Neural cell (in vitro differentiated cells): ENCODE measurements at regions not wholly inside any gene's neighbourhood (a gene's known extent, or its start where the extent isn't known, plus 50 kb on each side); places are given as distances from the start of the nearest gene placed in this dataset.

Experiments used
- H2AFZ ChIP-seq: fragments of 200-600, 300-800 bp; sonication (generic), shearing (Covaris generic); 2 replicates; pipeline ENCODE4 v1.6.0; 2014; ENCODE audit warnings: low read depth, mild to moderate bottlenecking, antibody characterized with exemption, low read length, moderate library complexity
- H3F3A ChIP-seq: fragments of 200-600 bp; shearing (Covaris generic); 2 replicates; pipeline ENCODE4 v1.6.1; 2016; ENCODE audit warnings: mild to moderate bottlenecking, moderate library complexity, mixed read lengths, antibody characterized with exemption, low read length; ENCODE audit not compliant: insufficient read depth, poor library complexity, severe bottlenecking
- H3K27ac ChIP-seq: fragments of 200-600, 300-800 bp; sonication (generic), shearing (Covaris generic); 2 replicates; pipeline ENCODE4 v1.5.1; 2014; ENCODE audit warnings: mild to moderate bottlenecking, low read length, moderate library complexity
- H3K27me3 ChIP-seq: fragments of 300-800, 200-600 bp; sonication (generic), shearing (Covaris generic); 2 replicates; pipeline ENCODE4 v1.6.0; 2014; ENCODE audit warnings: mild to moderate bottlenecking, low read depth, low read length, moderate library complexity; ENCODE audit not compliant: insufficient read depth
- H3K36me3 ChIP-seq: fragments of 300-800, 200-600 bp; sonication (generic), shearing (Covaris generic); 2 replicates; pipeline ENCODE4 v1.5.1; 2014; ENCODE audit warnings: mild to moderate bottlenecking, antibody characterized with exemption, low read length, moderate library complexity; ENCODE audit not compliant: insufficient read depth
- H3K4me2 ChIP-seq: fragments of 300-800, 200-600 bp; sonication (generic), shearing (Covaris generic); 2 replicates; pipeline ENCODE4 v1.6.0; 2014; ENCODE audit warnings: mild to moderate bottlenecking, low read length
- H3K4me3 ChIP-seq: fragments of 300-800, 200-600 bp; sonication (generic), shearing (Covaris generic); 2 replicates; pipeline ENCODE4 v1.5.1; 2014; ENCODE audit warnings: mild to moderate bottlenecking, low read length, moderate library complexity
- H3K79me2 ChIP-seq: fragments of 200-600 bp; shearing (Covaris generic); replicated peaks from 2 replicates; pipeline ENCODE4 v1.6.0; 2014; ENCODE audit warnings: mild to moderate bottlenecking, low read length, moderate library complexity; ENCODE audit not compliant: insufficient read depth
- H3K9ac ChIP-seq: fragments of 300-800, 200-600 bp; sonication (generic), shearing (Covaris generic); 2 replicates; pipeline ENCODE4 v1.6.1; 2016; ENCODE audit warnings: mild to moderate bottlenecking, low read length, mixed read lengths
- H3K9me2 ChIP-seq: fragments of 200-600 bp; shearing (Covaris generic); 2 replicates; pipeline ENCODE4 v1.6.1; 2016; ENCODE audit warnings: mild to moderate bottlenecking, low read length, mixed read lengths; ENCODE audit not compliant: insufficient read depth
- H3K9me3 ChIP-seq: fragments of 200-600, 300-800 bp; sonication (generic), shearing (Covaris generic); 2 replicates; pipeline ENCODE4 v1.6.1; 2016; ENCODE audit warnings: mild to moderate bottlenecking, mixed run types, low read length, moderate library complexity, mixed read lengths
- H4K20me1 ChIP-seq: fragments of 200-600 bp; shearing (Covaris generic); 2 replicates; pipeline ENCODE4 v1.6.1; 2016; ENCODE audit warnings: mild to moderate bottlenecking, mixed run types; ENCODE audit not compliant: insufficient read depth
- EP300 ChIP-seq: fragments of 450-650 bp; conservative IDR thresholded peaks from 2 replicates; pipeline ENCODE4 v1.6.1; 2014; ENCODE audit warnings: antibody characterized with exemption, mild to moderate bottlenecking, moderate library complexity; ENCODE audit not compliant: poor library complexity, severe bottlenecking
- EZH2 ChIP-seq: fragments of 200-600, 300-800 bp; shearing (Covaris generic), sonication (generic); IDR thresholded peaks from 2 replicates; pipeline ENCODE4 v1.6.1; 2014; ENCODE audit warnings: antibody characterized with exemption, low read length, borderline replicate concordance, mild to moderate bottlenecking; ENCODE audit not compliant: insufficient read depth, poor library complexity, severe bottlenecking
- MXI1 ChIP-seq: fragments of 450-650 bp; conservative IDR thresholded peaks from 2 replicates; pipeline ENCODE4 v1.6.1; 2014; ENCODE audit warnings: antibody characterized with exemption, mild to moderate bottlenecking; ENCODE audit not compliant: poor library complexity, severe bottlenecking
- POLR2AphosphoS5 ChIP-seq: IDR thresholded peaks from 2 replicates; pipeline ENCODE4 v1.6.1; 2012
- RAD21 ChIP-seq: fragments of 450-650 bp; conservative IDR thresholded peaks from 2 replicates; pipeline ENCODE4 v1.6.1; 2014; ENCODE audit warnings: antibody characterized with exemption, mild to moderate bottlenecking, moderate library complexity
- SMC3 ChIP-seq: fragments of 450-650 bp; conservative IDR thresholded peaks from 2 replicates; pipeline ENCODE4 v1.6.1; 2014; ENCODE audit warnings: antibody characterized with exemption, mild to moderate bottlenecking, moderate library complexity; ENCODE audit not compliant: poor library complexity
- TAF1 ChIP-seq: IDR thresholded peaks from 2 replicates; pipeline ENCODE4 v1.6.1; 2012; ENCODE audit warnings: low read depth
- TF ChIP-seq, protein P1 (sequence below): IDR thresholded peaks from 2 replicates; pipeline ENCODE4 v1.6.1; 2012; ENCODE audit warnings: borderline replicate concordance
- TF ChIP-seq, protein P2 (sequence below): fragments of 450-650 bp; IDR thresholded peaks from 2 replicates; pipeline ENCODE4 v1.5.1; 2014; ENCODE audit warnings: antibody characterized with exemption, mild to moderate bottlenecking, moderate library complexity; ENCODE audit not compliant: poor library complexity, severe bottlenecking

DNA sequence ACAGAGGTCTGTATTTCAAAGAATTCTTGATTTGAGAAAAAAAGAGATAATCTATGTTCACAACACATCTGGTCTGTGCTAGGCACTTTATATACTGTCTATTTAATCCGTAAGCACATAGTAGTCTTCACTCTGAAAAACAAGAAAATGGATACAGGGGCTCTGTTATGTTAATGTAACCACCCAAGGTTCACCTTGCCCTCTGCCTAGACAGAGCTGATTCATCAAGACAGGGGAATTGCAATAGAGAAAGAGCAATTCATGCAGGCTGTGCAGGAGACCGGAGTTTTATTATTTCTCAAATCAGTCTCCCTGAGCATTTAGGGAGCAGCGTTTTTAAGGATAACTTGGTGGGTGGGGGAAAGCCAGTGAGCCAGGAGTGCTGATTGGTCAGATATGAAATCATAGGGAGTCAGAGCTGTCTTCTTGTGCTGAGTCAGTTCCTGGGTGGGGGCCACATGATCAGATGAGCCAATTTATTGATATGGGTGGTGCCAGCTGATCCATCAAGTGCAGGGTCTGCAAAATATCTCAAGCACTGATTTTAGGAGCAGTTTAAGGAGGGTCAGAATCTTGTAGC, 92.9 kb upstream of the TNIP3 start:
- Histone ChIP-seq H3K9ac (no peak overlapping the region), H3K4me2 (no peak overlapping the region), H3K9me2 (no peaks in the 10 kb centered on the region)

DNA sequence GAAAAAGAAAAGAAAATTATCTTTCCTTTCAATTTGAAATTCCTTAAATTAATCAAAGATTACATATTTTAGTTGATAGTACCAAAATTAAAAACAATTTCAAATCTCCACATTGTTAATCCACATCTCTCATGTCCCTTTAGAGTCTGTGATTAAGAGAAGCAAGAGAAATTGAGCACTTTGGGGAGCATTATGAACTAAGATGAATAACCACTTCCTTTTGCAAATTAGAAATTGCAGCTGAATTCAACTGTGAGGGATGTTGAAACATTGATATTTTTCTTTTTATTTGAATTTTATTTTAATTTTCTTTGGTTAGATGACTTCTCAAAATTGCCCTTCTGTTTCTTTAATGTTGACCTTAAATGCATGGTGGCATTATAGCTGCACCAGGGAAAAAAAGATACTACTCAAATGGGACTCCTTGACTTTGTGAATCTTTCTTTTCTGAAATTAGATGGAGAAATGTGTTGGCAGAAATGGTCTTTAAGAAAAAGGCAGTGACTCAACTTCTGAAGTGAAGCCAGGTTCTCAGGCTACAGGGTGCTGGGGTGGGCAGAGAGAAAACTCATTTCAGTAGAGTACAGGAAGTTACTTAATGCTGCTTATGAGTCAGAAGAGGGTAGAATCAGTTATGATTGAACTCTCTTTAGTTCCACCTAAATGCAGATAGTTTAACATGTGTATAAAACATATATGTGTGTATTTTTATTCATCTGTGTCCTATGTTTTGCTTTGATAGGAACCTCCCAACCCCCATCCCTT, 92.0 kb upstream of the TNIP3 start:
- Histone ChIP-seq H3K4me2 (no peak overlapping the region), H3K27ac (no peak overlapping the region), H3K9ac (no peak overlapping the region), H3K36me3 (no peaks in the 10 kb centered on the region), H4K20me1 (no peaks in the 10 kb centered on the region), H3K4me3 (no peak overlapping the region), H3K79me2 (no peaks in the 10 kb centered on the region), H2AFZ (no peak overlapping the region), H3K9me2 (no peaks in the 10 kb centered on the region), H3K27me3 (no peaks in the 10 kb centered on the region), H3F3A (no peaks in the 10 kb centered on the region), H3K9me3 (no peaks in the 10 kb centered on the region)
- no peak for TF ChIP-seq RAD21
- TF ChIP-seq SMC3 = no peak
- TF ChIP-seq, protein P1, sequence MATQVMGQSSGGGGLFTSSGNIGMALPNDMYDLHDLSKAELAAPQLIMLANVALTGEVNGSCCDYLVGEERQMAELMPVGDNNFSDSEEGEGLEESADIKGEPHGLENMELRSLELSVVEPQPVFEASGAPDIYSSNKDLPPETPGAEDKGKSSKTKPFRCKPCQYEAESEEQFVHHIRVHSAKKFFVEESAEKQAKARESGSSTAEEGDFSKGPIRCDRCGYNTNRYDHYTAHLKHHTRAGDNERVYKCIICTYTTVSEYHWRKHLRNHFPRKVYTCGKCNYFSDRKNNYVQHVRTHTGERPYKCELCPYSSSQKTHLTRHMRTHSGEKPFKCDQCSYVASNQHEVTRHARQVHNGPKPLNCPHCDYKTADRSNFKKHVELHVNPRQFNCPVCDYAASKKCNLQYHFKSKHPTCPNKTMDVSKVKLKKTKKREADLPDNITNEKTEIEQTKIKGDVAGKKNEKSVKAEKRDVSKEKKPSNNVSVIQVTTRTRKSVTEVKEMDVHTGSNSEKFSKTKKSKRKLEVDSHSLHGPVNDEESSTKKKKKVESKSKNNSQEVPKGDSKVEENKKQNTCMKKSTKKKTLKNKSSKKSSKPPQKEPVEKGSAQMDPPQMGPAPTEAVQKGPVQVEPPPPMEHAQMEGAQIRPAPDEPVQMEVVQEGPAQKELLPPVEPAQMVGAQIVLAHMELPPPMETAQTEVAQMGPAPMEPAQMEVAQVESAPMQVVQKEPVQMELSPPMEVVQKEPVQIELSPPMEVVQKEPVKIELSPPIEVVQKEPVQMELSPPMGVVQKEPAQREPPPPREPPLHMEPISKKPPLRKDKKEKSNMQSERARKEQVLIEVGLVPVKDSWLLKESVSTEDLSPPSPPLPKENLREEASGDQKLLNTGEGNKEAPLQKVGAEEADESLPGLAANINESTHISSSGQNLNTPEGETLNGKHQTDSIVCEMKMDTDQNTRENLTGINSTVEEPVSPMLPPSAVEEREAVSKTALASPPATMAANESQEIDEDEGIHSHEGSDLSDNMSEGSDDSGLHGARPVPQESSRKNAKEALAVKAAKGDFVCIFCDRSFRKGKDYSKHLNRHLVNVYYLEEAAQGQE = no peak
- TF ChIP-seq EP300 = no peak
- TF ChIP-seq POLR2AphosphoS5 = no peak
- TF ChIP-seq, protein P2, sequence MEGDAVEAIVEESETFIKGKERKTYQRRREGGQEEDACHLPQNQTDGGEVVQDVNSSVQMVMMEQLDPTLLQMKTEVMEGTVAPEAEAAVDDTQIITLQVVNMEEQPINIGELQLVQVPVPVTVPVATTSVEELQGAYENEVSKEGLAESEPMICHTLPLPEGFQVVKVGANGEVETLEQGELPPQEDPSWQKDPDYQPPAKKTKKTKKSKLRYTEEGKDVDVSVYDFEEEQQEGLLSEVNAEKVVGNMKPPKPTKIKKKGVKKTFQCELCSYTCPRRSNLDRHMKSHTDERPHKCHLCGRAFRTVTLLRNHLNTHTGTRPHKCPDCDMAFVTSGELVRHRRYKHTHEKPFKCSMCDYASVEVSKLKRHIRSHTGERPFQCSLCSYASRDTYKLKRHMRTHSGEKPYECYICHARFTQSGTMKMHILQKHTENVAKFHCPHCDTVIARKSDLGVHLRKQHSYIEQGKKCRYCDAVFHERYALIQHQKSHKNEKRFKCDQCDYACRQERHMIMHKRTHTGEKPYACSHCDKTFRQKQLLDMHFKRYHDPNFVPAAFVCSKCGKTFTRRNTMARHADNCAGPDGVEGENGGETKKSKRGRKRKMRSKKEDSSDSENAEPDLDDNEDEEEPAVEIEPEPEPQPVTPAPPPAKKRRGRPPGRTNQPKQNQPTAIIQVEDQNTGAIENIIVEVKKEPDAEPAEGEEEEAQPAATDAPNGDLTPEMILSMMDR = no peak
- no peak for TF ChIP-seq MXI1
- no peak for TF ChIP-seq EZH2
- no peak for TF ChIP-seq TAF1

More for the DNA sequence above, 92.9 kb upstream of the TNIP3 start:
- Histone ChIP-seq H3K4me3 (no peak overlapping the region), H3F3A (no peaks in the 10 kb centered on the region), H3K36me3 (no peaks in the 10 kb centered on the region), H2AFZ (no peak overlapping the region), H3K9me3 (no peaks in the 10 kb centered on the region), H4K20me1 (no peaks in the 10 kb centered on the region), H3K27ac (no peak overlapping the region), H3K79me2 (no peaks in the 10 kb centered on the region), H3K27me3 (no peaks in the 10 kb centered on the region)
- TF ChIP-seq, protein P2 = no peak
- TF ChIP-seq MXI1 = no peak
- TF ChIP-seq EP300 = no peak
- TF ChIP-seq POLR2AphosphoS5 = no peak
- no peak for TF ChIP-seq TAF1
- no peak for TF ChIP-seq RAD21
- TF ChIP-seq, protein P1 = no peak
- no peak for TF ChIP-seq EZH2
- TF ChIP-seq SMC3 = no peak
